LNCAP (cell line): ENCODE measurements at regions not wholly inside any gene's neighbourhood (a gene's known extent, or its start where the extent isn't known, plus 50 kb on each side); places are given as distances from the start of the nearest gene placed in this dataset.

Experiments
- TF ChIP-seq, protein P1 (sequence below): fragments of 450-650 bp; IDR thresholded peaks from 2 replicates; pipeline ENCODE4 v1.5.1; 2017; ENCODE audit warnings: mild to moderate bottlenecking

GRCh38 chr18:39178166-39178565 is 1612.6 kb upstream of the CELF4 start:
- TF ChIP-seq, protein P1, sequence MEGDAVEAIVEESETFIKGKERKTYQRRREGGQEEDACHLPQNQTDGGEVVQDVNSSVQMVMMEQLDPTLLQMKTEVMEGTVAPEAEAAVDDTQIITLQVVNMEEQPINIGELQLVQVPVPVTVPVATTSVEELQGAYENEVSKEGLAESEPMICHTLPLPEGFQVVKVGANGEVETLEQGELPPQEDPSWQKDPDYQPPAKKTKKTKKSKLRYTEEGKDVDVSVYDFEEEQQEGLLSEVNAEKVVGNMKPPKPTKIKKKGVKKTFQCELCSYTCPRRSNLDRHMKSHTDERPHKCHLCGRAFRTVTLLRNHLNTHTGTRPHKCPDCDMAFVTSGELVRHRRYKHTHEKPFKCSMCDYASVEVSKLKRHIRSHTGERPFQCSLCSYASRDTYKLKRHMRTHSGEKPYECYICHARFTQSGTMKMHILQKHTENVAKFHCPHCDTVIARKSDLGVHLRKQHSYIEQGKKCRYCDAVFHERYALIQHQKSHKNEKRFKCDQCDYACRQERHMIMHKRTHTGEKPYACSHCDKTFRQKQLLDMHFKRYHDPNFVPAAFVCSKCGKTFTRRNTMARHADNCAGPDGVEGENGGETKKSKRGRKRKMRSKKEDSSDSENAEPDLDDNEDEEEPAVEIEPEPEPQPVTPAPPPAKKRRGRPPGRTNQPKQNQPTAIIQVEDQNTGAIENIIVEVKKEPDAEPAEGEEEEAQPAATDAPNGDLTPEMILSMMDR, result no peak

- TF ChIP-seq, protein P1, result no peak
Observed at GRCh38 chr18:39172695-39173421, 1607.3 kb upstream of the CELF4 start.

DNA sequence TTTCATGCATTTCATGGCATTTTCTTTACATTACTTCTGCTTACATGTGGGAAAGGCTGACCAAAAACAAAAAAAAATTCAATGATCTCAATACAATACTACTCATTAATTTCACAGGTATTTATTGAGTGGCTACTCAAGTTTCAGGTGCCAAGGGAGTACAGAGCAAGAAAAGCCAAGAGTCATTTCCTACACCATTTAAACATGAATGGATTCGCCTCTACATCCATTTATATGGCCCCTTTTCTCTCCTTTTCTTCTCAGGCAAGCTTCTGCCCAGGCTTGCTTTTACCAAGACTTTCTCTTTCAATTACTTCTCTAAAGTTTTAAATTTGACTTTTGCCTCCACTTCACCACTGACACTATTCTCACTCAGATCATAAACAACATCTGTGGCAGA is 1603.1 kb upstream of the CELF4 start:
- TF ChIP-seq, protein P1, result no peak

DNA sequence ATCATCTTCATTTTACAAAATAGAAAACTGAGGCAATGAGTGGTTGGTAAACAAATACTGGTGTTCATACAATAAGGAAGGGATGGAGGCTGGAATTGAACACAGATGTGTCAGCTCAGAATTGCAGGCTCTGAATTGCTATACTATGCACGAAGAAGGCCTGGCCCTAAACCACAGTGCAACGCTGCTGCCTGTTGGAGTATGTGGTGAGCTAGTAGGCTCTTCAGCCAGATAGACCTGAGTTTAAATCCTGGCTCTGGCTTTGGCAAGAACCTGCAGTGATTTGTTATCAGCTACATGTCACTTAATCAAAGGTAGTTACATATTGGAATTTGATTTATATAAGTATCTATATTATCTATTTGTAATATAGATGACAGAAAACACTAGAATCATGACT is 1602.4 kb upstream of the CELF4 start:
- TF ChIP-seq, protein P1, result no peak

DNA sequence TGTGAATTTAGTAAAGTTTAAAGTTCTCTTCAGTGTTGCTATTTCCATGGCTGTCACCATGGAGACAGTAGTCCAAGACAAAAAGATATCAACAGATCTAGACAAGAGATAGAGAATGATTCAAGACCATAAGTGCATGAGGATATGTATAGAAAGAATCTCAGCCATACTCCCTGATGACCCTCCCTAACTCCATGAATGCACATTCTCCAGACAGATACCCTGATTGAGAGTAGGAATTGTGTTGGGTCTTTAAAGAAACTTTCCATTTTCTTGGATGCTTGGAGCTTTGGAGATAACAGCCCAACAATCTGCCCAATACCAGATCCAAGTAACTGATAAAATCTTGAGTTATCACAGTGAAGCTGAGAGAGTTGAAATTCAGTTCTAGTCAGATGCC is 1601.2 kb upstream of the CELF4 start:
- TF ChIP-seq, protein P1, result no peak

DNA sequence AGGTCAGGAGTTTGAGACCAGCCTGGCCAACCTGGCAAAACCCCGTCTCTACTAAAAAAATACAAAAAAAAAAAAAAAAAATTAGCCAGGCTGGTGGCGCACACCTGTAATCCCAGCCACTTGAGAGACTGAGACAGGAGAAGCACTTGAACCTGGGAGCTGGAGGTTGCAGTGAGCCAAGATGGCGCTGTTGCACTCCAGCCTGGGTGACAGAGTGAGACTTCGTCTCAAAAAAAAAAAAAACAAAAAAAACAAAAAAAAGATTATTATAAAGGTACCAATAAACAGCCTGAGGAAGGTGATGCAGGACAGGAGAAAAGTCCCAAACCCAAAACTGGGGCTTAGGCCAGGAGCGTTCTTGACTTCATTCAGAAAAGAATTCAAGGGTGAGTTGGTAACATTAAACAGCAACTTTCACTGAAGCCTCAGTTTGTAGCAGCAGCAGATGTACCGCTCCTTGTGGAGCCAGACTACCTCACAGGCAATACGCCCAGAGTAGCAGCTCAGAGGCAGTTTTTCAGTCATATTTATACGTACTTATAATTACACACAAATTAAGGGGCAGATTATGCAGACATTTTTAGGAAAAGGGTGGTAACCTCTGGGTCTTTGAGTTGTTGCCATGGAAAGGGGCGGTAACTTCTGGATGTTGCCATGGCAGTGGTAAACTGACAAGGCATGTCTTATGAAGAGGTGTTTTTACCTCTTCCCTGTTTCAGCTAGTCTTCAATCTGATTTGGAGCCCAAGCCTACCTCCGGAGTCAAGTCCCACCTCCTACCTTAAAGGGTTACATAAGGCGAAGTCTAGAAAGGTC is 1596.6 kb upstream of the CELF4 start:
- TF ChIP-seq, protein P1, result 0 out of 2 replicates have a peak, but pooled peaks have one; percentile 17

DNA sequence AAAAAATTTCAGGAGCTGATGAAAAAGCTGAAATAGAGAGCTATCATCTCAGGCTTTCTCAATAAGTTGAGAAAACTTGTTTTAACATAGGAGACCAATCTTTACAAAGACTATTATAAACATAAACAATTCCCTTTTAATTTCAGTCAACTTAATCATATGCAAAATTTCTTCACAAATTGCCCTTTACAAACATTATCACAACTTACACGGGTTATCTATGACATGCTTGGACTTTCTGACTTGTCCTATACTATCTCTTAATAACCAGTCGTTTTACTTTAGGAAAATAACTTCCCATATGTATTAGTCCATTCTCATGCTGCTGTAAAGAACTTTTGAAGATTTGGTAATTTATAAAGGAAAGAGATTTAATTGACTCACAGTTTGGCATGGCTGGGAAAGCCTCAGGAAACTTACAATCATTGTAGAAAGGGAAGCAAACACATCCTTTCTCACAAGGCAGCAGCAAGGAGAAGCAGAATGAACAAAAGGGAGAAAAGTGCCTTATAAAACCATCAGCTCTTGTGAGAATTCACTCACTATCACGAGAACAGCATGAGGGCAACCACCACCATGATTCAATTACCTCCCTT is 1583.7 kb upstream of the CELF4 start:
- TF ChIP-seq, protein P1, result no peak
